ENCODE measurements at regions not wholly inside any gene's neighbourhood (a gene's known extent, or its start where the extent isn't known, plus 50 kb on each side); places are given as distances from the start of the nearest gene placed in this dataset.

- no peak for DNase-seq (ENCODE audit: low read depth in 1 of 2, low spot score in 1 of 2)
Measured at GRCh38 chr16:5884996-5885395, 787.4 kb upstream of the EEF2KMT start.

DNA sequence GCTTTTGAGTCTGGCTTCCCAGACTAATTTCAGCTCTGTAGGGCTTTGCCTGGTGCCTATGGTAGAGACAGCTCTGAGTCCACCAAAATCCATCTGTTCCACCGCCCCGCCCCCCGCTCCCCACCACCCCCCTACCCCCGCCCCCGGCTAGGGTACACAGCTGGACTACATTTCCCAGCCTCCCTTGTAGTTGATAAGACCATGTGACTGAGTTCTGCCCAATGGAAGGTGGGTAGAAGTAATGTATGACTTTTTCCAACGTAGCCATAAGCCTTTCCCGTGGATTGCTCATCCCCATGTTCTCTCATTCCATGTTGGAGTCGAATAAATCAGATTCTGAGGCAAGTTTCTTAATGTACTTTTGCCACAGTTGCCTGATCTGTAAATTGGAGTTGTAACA is 786.7 kb upstream of the EEF2KMT start:
- no peak for DNase-seq (ENCODE audit: low read depth in 1 of 2, low spot score in 1 of 2)

DNA sequence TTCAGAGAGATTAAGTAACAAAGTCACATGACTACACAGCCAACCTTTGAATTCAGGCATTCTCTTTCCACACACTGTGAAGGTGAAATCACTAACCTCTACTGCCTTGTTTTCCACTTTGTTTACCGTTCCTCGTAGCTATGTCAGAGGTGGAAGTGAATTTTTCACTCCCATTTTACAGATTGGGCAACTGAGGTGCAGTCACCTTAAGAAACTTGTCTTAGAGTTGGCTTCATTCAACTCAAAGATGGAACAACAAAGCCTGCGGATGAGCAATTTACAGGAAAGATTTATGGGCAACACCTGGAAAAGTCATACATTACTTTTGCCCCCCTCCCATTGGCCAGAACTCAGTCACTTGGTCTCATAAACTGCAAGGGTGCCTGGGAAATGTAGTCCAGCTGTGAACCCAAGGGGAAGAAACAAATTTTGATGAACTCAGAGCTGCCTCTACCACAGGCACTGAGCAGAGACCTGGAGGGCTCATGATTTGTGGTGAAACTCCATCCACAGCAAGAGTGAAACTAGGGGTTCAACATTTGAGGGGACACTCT is 784.6 kb upstream of the EEF2KMT start:
- DNase-seq (ENCODE audit: low read depth in 1 of 2, low spot score in 1 of 2): no peak

GRCh38 chr16:5875416-5875815 is 777.8 kb upstream of the EEF2KMT start:
- DNase-seq (ENCODE audit: low read depth in 1 of 2, low spot score in 1 of 2): no peak

DNA sequence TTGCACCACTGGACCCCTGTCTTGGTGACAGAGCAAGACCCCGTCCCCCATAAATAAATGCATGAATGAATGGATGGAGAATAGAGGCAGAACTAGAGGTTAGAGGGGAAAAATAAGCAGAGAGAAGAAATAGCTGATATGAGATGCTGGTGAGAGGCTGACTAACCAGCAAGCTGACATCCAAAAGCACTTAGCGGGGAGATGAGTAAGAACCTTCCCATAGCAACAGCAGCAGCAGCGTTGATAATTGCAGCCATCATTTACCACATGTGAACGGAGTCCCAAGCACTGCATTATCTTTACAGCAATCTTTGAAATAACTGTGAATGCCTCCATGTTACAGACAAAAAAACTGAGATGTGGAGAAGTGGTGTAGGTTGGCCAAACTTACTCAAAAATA is 777.3 kb upstream of the EEF2KMT start:
- DNase-seq (ENCODE audit: low read depth in 1 of 2, low spot score in 1 of 2): no peak

GRCh38 chr16:5873221-5873620 is 775.6 kb upstream of the EEF2KMT start:
- no peak for DNase-seq (ENCODE audit: low read depth in 1 of 2, low spot score in 1 of 2)

- DNase-seq (ENCODE audit: low read depth in 1 of 2, low spot score in 1 of 2): no peak
Measured at GRCh38 chr16:5870886-5871691, 773.5 kb upstream of the EEF2KMT start.

DNA sequence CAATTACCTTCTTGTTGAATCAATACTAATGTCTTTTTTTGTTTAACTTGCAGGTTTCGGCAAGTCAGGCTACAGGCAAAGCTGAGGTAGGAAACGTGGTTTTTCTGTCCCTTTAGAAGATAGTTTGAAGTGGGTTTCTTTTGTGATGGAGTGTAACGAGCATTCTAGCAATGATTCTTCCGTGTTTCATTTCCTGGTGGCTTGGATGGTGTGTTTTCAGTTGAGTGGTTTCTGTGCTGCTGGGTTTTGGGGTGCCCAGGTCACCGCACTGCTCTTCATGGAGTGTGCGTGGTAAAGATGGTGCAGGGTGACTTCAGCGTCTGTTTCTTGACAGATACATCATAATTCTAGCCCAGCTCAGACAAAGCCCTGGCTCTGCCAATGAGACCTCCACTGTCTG is 769.7 kb upstream of the EEF2KMT start:
- no peak for DNase-seq (ENCODE audit: low read depth in 1 of 2, low spot score in 1 of 2)

DNA sequence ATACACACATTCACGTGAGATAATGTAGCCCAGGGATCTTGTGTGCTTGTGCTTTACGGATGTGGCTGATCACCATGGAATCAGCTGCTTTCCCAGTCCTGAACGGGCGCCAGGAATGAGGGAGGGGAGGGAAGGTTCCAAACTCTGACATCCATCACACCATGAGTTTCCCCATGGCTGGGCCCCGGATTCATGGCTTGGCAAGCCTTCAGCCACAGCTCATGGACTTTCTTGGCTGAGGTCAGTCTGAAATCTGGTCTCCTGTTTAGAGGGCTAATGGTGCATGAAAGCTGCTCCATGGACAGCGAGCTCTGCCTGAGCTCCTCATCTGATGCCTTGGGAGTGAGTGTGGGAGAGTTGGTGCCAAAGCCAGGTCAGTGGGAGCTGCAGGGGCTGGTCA is 767.6 kb upstream of the EEF2KMT start:
- no peak for DNase-seq (ENCODE audit: low read depth in 1 of 2, low spot score in 1 of 2)

DNA sequence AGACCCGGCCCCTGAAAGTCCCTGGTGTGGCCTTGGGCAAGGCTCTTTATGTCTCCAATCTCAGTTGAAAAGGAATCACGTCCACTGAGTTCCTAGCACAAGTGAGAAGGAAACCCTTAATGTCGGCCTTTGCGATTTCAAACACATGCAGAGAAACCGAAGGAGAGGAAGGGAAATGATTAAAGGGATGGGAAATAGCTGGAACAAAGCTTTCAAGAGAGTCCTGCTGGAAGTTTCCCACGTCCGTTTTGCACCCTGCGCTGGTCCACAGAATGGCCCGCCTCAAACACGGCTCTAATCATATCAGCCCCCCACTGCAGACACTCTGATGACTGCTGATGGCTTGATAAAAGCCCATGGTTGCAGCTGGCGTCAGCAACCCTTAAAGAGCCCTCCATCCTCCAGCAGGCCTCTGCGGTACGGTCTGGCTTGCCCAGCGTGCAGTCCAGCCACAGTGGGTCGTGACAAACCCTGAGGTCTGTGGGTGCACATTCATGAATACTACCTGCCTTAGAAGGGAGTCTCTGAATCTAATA is 765.5 kb upstream of the EEF2KMT start:
- no peak for DNase-seq (ENCODE audit: low read depth in 1 of 2, low spot score in 1 of 2)

- DNase-seq (ENCODE audit: low read depth in 1 of 2, low spot score in 1 of 2): no peak
Measured at GRCh38 chr16:5862103-5862840, 764.7 kb upstream of the EEF2KMT start.

DNA sequence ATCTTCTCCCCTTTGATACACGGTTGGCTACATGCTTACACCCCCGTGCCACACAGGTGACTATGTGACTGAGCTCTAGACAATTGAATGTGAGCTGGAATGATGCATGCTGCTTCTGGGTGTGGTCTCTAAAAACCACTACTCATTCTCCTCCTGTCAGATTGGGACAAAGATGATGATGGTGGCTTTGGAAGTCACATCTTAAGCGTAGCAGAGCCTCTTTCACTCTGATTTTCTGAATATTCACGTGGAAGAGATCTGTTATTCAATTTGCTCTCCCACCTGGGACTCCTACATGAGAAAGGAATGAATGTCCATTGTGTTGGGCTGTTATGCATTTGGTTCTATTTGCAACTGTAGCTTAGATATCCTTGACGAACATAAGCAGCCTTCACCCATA is 763.6 kb upstream of the EEF2KMT start:
- DNase-seq (ENCODE audit: low read depth in 1 of 2, low spot score in 1 of 2): no peak

- no peak for DNase-seq (ENCODE audit: low read depth in 1 of 2, low spot score in 1 of 2)
Measured at GRCh38 chr16:5858180-5858579, 760.6 kb upstream of the EEF2KMT start.

DNA sequence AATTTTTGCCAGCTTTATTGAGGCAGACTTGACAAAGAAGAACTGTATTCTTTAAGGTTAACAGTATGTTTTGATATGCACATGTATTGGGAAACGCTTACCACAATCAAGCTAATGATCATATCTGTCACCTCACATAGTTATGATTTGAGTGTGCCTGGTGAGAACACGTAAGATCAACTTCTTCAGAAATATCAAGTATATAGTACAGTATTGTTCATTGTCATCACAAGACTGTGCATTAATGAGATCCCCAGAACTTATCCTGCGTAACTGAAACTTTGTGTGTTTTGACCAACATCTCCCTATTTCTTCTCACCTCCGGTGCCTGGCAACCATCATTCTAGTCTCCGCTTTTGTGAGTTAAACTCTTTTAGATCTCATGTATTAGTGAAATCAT is 756.4 kb upstream of the EEF2KMT start:
- DNase-seq (ENCODE audit: low read depth in 1 of 2, low spot score in 1 of 2): no peak

DNA sequence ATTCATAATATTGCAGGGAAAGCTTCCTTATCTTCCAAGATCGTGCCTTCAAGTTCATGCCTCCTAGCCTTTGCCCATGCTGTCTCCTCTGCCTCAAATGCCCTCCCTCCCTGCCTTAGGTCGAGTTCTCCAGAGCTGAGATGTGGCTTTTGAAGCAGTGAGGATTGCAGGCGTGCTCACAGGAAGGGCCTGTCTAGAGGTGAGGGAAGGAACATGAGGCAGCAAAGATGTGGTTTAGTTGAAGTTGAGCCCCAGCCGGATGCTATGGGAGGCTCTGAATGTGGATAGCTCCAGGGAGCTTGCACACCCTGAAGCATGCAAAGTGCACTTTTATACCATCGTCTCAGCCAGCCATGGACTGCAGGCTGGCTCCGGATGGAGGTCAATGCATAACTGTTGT is 754.6 kb upstream of the EEF2KMT start:
- DNase-seq (ENCODE audit: low read depth in 1 of 2, low spot score in 1 of 2): no peak

- no peak for DNase-seq (ENCODE audit: low read depth in 1 of 2, low spot score in 1 of 2)
Measured at GRCh38 chr16:5851393-5851982, 753.9 kb upstream of the EEF2KMT start.

DNA sequence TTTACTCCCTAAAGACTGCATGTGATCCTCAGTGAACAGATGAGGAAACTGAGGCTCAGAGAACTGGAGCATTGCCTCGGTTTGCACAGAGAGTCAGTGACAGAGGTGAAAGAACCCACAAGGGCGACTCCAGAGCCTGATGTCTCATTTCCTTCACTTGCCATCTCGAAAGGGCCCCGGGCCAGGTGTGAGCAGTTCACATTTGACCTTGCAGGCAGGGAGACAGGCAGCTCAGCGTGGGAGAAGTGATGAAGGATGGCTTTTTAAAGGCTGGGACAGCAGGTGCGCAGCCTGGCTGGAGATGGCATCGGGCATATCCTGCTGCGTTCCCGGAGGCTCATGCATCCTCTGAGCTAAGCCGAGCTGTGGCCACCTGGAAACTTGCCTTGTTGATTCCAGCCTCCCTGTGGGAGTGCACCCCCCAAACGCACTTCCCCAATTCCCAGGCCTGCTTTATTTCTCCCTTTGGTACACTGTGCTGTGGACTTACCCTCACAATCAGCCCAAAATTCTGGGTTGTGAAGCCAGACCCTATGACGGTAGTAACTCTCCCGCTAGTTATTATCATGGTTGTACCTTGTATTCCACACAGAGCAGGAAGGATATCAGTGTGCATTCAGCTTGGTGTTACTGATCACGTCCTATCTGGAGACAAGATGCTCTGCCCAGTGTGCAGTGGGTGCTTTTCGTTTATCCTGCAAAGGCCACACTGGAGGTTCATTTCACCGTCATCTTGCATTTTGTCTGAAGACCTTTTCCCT is 753.2 kb upstream of the EEF2KMT start:
- no peak for DNase-seq (ENCODE audit: low read depth in 1 of 2, low spot score in 1 of 2)

DNA sequence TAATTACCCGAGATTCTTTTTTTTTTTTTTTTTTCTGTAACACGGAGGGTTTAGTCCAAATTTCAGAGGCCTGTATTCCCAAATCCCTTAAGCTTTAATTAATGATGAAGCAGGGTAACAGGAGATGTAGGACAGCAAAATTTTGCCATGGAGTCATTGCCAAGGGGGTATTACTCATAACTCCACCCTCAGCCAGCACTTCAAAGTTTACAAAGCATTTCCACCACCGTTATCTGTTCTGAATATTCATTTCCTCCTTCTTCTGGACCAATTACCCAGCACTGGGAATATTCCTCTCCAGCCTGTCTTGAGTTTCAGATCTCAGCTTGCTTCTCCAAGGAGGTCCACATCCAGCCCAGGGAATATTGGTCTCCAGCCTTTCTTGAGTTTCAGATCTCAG is 747.5 kb upstream of the EEF2KMT start:
- no peak for DNase-seq (ENCODE audit: low read depth in 1 of 2, low spot score in 1 of 2)

DNA sequence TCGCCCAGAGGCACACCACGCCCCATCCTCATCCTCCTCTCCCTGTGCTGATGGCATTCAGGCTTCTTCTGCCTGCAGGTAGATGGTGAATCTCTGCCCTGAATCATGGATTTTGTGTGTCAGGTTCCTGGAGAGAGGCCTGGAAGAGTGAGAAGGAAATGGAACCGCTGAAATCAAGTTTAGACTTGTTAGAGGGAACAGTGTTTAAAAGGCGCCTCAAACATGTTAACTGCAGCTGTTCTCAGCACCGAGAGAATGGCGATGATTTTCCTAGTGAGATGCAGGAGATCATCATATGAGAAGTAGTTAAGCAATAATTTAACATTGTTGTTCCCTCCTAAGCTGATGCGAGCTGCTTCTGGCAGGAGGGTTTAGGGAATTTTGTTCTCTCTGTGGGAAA is 744.4 kb upstream of the EEF2KMT start:
- no peak for DNase-seq (ENCODE audit: low read depth in 1 of 2, low spot score in 1 of 2)

DNA sequence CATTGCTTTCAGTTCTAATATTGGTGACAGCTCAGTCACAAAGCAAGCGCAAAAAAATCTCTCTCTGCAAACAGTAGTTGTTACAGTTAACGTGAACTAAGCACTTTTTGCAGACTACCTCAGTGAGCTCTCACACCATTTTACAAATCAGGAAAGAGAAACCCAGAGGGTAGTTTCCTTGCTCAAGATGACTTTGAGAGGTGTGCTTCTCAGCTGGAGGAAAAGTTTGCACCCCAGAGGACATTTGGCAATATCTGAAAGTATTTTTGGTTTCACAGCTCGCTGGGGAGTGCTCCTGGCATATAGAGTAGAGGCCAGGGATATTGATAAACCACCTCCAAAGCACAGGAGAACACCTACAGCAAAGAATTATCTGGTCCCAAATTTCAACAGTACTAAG is 741.1 kb upstream of the EEF2KMT start:
- DNase-seq (ENCODE audit: low read depth in 1 of 2, low spot score in 1 of 2): no peak

GRCh38 chr16:5838071-5838470 is 740.5 kb upstream of the EEF2KMT start:
- no peak for DNase-seq (ENCODE audit: low read depth in 1 of 2, low spot score in 1 of 2)
